MCF 10A (cell line): ENCODE measurements at regions not wholly inside any gene's neighbourhood (a gene's known extent, or its start where the extent isn't known, plus 50 kb on each side); places are given as distances from the start of the nearest gene placed in this dataset.

ENCODE experiments used
- BruUV-seq: library from RNA; stranded (reverse); fragments of 400-500 nt; replicated peaks from 2 replicates; lab custom pipeline; 2021; lab: Mats Ljungman, UMichigan
- CTCF ChIA-PET: fragments of 300-600 bp; sonication (Branson Sonifier 250); formaldehyde crosslinking; extraction: SDS; loops from one replicate; lab custom pipeline; 2021; ENCODE audit warnings: antibody characterized with exemption, inconsistent platforms; lab: Yijun Ruan, JAX
- POLR2A ChIA-PET: fragments of 300-600, 350-650 bp; sonication (Branson Sonifier 250); formaldehyde crosslinking; extraction: SDS; loops from one replicate; lab custom pipeline; 2020; ENCODE audit warnings: antibody characterized with exemption, inconsistent platforms; lab: Yijun Ruan, JAX
- DNase-seq: peaks from one replicate; pipeline ENCODE4 v3.0.0-alpha.2; 2018; ENCODE audit not compliant: unreplicated experiment
- H3K27ac Mint-ChIP-seq: one replicate; pipeline ENCODE4 v1.8.0; 2022; ENCODE audit warnings: mild to moderate bottlenecking, low read depth, mixed read lengths; ENCODE audit not compliant: unreplicated experiment
- H3K27me3 Mint-ChIP-seq: one replicate; pipeline ENCODE4 v1.8.0; 2022; ENCODE audit warnings: mixed read lengths; ENCODE audit not compliant: insufficient read depth, unreplicated experiment
- H3K36me3 Mint-ChIP-seq: one replicate; pipeline ENCODE4 v1.8.0; 2022; ENCODE audit warnings: mild to moderate bottlenecking, moderate library complexity, mixed read lengths; ENCODE audit not compliant: insufficient read depth, unreplicated experiment
- H3K4me1 Mint-ChIP-seq: one replicate; pipeline ENCODE4 v1.8.0; 2022; ENCODE audit warnings: mixed read lengths; ENCODE audit not compliant: insufficient read depth, unreplicated experiment
- H3K4me3 Mint-ChIP-seq: one replicate; pipeline ENCODE4 v1.8.0; 2022; ENCODE audit warnings: mild to moderate bottlenecking, moderate library complexity, mixed read lengths; ENCODE audit not compliant: unreplicated experiment
- H3K9me3 Mint-ChIP-seq: one replicate; pipeline ENCODE4 v1.8.0; 2022; ENCODE audit warnings: mixed read lengths; ENCODE audit not compliant: unreplicated experiment
- intact Hi-C: fragments of 100-400 bp; cut with micrococcal nuclease; formaldehyde crosslinking; loops from 2 replicates; pipeline ENCODE4 v1.14.1; 2022
- TF ChIP-seq, protein P1 (sequence below): fragments of 200-600 bp; IDR thresholded peaks from one replicate; pipeline ENCODE4 v1.8.0; 2022; ENCODE audit warnings: antibody characterized with exemption, mild to moderate bottlenecking; ENCODE audit not compliant: unreplicated experiment

DNA sequence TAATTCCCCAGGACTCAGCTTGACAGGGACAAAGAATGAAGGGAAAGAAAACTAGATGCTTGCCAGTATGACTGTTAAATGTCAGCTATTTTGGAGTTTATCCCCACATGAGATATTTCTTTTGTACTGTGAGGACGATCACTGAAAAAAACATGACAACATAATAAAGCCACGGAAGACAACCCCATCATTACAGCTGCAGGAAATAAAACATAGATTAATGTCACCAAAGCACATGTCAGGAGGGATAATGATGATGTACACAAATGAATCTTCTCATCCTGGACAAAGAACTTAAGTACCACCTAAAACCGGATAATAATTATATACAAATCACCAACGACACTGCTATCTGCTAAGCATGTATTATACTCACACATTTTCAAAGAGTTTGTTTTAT is 84.6 kb upstream of the GRIP1 start:
- BruUV-seq: no TSS peak
- Mint-ChIP-seq H3K4me3 (no peak overlapping the region), H3K36me3 (no peaks in the 10 kb centered on the region), H3K9me3 (peaks cover 7% of the 10 kb centered on the region), H3K27ac (no peak overlapping the region), H3K4me1 (no peaks in the 10 kb centered on the region), H3K27me3 (peaks cover 70% of the 10 kb centered on the region)
- intact Hi-C loops: no loop called here
- TF ChIP-seq, protein P1, sequence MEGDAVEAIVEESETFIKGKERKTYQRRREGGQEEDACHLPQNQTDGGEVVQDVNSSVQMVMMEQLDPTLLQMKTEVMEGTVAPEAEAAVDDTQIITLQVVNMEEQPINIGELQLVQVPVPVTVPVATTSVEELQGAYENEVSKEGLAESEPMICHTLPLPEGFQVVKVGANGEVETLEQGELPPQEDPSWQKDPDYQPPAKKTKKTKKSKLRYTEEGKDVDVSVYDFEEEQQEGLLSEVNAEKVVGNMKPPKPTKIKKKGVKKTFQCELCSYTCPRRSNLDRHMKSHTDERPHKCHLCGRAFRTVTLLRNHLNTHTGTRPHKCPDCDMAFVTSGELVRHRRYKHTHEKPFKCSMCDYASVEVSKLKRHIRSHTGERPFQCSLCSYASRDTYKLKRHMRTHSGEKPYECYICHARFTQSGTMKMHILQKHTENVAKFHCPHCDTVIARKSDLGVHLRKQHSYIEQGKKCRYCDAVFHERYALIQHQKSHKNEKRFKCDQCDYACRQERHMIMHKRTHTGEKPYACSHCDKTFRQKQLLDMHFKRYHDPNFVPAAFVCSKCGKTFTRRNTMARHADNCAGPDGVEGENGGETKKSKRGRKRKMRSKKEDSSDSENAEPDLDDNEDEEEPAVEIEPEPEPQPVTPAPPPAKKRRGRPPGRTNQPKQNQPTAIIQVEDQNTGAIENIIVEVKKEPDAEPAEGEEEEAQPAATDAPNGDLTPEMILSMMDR: no peak
- DNase-seq: no peak
- ChIA-PET CTCF (interaction anchor here (0.7 to 1.1 kb wide), 2 partner anchors 9 to 18 kb away, joined by 3 to 4 read pairs; no protein-coding TSS in a partner anchor), POLR2A (no interaction called here)

DNA sequence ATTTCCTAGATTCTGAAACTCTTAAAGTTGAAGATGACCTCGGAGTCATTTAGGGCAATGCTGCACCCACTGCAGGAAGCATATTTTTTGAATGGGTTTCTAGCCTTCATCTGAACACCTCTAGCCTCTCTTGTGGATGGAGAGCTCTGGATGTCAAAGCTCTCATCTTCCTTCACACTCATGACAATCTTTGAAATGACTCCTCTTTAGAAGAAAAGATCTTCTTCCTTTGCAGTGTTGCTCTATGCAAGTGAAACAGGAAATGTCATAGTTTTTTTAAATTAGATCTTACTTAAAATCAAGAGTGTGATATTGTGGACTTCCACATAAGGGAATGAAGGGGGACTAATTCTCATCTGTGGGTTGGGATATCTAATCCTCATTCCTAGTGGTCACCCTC is 86.3 kb upstream of the GRIP1 start:
- ChIA-PET POLR2A (no interaction called here), CTCF (interaction anchor here (0.8 kb wide), 1 partner anchor 18 kb away, joined by 3 read pairs; no protein-coding TSS in a partner anchor)
- no TSS peak for BruUV-seq
- Mint-ChIP-seq H3K4me3 (no peak overlapping the region), H3K36me3 (no peaks in the 10 kb centered on the region), H3K4me1 (no peaks in the 10 kb centered on the region), H3K27me3 (peaks cover 70% of the 10 kb centered on the region), H3K9me3 (peaks cover 7% of the 10 kb centered on the region), H3K27ac (no peak overlapping the region)
- intact Hi-C loops: no loop called here
- TF ChIP-seq, protein P1: no peak
- no peak for DNase-seq

DNA sequence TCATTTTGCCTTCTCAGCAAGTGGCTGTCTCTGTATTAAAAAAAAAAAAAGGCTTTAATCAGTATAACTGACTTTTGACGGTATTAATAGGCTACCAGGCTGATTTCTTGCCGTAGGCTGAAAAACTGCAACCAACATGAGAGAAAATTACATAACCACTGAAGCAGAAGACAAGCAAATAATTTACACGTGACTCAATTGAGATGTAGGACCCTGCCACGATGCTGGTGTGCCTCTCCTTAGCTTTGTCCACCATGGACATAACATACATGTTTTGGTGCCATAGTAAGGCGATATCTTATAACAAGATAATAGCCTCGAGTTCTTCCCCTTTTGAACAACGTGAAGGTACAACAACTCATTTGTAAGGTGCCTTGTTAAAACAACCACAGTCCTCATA is 88.7 kb upstream of the GRIP1 start:
- BruUV-seq: no TSS peak
- no peak overlapping the region for H3K4me3 Mint-ChIP-seq
- DNase-seq: no peak
- H3K27ac Mint-ChIP-seq: no peak overlapping the region
- intact Hi-C loops: no loop called here
- H3K36me3 Mint-ChIP-seq: no peaks in the 10 kb centered on the region
- H3K9me3 Mint-ChIP-seq: no peaks in the 10 kb centered on the region
- TF ChIP-seq, protein P1: no peak
- CTCF ChIA-PET: no interaction called here
- POLR2A ChIA-PET: no interaction called here
- H3K27me3 Mint-ChIP-seq: peaks cover 50% of the 10 kb centered on the region
- no peaks in the 10 kb centered on the region for H3K4me1 Mint-ChIP-seq

DNA sequence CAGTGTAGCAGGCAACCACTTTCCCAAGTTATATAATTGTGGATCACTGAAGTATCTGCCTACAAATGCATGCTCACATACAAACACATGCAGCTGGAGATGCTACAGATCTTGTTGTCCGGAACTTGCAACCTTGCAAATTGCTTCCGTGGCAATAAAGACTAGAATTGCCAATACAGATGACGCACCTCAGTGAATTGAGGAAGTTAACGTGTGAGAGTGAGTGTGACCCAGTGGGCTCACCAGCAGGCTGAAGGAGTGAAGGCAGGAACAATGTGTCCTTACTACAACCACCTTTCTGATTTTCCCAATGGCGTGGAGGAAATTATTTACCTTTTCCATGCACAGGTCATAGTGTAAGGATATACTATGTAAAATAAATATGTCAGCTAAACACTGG is 89.4 kb upstream of the GRIP1 start:
- Mint-ChIP-seq H3K9me3 (no peaks in the 10 kb centered on the region), H3K27me3 (peaks cover 42% of the 10 kb centered on the region), H3K36me3 (no peaks in the 10 kb centered on the region), H3K4me1 (no peaks in the 10 kb centered on the region), H3K27ac (no peak overlapping the region), H3K4me3 (no peak overlapping the region)
- intact Hi-C loops: no loop called here
- ChIA-PET CTCF (no interaction called here), POLR2A (no interaction called here)
- TF ChIP-seq, protein P1: no peak
- BruUV-seq: no TSS peak
- no peak for DNase-seq
